T-helper 1 cell treated with Interleukin-12 subunit alpha and Interleukin-12 subunit beta and Interleukin-4 antibody, amounts not matched to agents 30 ng/mL and 1 ng/mL, for 36 hours (primary cell): ENCODE measurements at regions not wholly inside any gene's neighbourhood (a gene's known extent, or its start where the extent isn't known, plus 50 kb on each side); places are given as distances from the start of the nearest gene placed in this dataset.
"Not testable (repeated sequence)": the region's sequence is repeated elsewhere in the genome, so short reads cannot be mapped to it uniquely, and the experiment has no call there.

Experiments used
- intact Hi-C: fragments of 100-400 bp; cut with micrococcal nuclease; formaldehyde crosslinking; loops from one replicate; pipeline ENCODE4 v1.15.1; 2024

DNA sequence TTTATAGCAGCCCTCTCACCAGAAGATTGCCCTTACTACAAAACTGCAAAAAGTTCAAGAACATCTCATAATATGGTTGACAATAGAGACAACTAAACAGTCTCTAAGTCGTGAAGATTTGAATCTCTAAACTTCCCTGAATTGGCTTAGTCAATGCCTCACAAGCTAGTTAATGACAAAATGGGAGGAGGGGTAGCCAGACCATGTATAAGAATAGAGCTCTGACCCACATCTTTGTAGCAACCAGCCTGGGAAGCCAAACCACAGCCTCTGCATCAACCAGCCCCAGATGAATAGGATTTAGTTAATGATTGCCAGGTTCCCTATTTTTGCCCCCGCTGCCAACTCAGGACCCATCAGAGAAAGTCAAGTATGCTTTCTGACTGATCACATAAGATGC, 1265.9 kb upstream of the PCDH10 start:
- intact Hi-C loops = not testable (repeated sequence)

DNA sequence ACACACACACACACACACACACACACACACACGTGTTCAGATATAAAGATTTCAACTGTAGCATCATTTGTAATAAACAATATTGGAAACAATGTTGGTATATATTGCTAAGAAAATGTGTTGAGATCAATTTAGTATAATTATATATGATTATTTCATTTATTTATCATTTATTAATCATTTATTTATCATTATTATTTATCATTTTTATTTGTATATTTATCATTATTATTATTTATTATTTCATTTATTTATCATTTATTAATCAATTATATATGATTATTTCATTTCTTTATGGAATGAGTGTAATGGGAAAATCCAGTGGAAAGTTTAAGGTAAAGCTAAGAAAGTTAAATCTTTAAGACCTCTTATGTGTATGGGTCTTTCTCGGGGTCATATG, 1223.4 kb upstream of the PCDH10 start:
- intact Hi-C loops = not testable (repeated sequence)

DNA sequence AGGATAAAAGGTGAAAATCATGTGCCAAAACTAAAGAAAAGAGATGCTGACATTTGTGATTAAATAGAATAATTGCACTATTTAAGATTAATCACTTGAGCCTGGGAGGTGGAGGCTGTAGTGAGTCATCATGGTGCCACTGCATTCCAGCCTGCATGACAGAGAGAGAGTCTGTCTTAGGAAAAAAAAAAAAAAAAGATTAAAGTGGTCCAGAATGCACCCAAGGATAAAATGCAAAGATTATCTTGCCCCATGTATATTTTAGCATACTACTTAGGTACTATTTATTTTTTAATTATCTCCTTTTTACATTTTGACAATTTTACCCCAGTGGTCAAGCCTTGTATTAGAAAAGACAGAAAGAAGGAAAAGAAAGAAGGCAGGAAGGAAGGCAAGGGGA, 1181.4 kb upstream of the PCDH10 start:
- intact Hi-C loops = not testable (repeated sequence)

DNA sequence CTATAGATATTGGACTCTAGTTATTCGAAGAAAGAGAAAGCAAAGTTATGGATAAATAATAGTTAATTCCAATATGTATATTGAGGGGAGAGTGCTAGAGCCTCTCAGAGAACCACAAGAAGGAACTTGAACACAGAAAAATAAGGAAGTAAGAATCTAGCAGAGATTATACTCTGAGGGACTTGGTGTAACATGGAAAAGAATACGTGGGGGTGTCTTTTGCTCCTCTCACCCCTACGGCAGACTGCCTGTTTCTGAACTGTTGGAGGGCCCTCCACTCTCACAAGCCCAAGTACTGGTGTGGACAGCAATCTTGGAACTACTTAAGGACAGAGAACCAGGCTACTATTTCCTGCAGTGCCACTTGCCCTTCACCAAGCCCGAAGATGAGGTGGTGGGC, 1174.4 kb upstream of the PCDH10 start:
- intact Hi-C loops = no loop called here

DNA sequence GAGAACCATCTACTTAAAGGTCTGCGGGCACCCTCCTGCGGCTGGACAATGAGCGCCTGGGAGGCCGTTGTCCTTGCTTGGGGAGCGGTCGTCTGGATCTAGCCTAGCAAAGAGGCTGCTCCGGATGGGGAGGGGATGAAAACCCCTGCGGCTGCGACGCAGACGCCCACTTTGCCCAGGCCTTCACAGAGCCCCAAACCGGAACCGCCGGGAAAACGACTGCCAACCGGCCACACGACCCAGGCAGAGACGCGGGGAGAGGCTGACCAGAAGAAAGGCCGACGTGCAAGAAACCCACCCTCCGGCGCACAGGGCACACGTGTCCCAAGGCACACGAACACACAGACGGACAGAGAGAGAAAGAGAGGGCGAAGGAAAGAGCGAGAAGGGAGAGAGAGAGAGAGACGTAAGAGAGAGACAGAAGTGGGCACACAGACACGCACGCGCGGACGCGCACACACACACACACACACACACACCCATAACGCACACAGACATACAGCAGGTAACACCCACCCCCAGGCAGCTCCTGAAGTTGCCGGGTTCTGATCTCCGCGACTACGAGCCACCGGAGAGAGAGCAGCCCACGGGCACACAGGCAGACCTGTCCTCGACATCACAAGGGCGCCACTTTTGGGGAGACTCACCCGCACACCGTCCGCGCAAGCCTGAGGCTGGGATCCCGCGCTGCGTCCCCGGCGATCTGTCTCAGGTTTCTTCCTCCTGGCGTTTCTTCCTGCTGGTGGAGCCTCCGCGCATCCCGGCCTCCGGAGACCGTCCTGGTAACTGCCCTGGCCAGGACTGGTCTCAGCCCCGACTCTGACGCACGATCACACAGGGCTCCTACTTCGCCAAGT, 1173.6 kb upstream of the PCDH10 start:
- intact Hi-C loops = not testable (repeated sequence)

DNA sequence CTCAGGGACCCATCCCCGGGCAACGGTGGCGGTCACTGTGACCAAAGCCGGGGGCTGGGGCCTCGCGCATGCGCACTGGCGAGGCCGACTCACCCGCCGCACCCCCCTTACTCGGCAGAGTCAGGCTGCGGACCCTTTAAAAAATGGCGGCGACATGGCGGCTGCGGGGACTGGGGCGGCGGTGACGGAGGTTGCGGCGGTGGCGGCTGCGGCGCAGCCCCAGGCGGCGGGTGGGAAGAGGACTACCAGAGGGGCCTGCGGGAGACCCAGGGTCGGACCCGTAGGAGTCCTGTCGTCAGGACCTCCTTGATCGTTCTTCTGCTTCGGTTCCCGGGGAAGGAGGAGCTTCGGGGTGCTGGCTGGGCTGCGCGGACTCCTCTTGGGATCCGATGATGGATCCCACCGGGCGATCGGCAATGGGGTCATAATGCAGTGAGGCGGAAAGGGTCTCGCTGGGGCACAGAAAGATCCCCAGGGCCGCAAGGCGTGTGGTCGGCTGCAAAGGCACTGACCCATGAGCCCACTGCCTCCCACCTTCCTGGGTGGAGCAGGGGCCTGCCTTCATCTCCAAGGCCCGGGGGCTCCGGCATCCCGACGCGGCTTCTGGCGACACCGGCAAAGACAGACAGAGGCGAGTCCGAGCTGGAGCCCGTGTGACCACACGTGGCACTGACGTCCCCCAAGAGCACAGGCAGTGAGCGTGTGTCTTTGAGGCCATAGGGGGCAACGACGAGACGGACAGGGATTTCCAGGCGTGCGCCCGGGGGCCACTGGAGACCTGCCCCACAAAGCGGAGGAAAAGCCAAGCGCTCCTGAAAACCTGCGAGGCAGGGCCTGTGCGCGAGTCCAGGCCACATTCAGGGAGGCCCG, 1172.7 kb upstream of the PCDH10 start:
- intact Hi-C loops = not testable (repeated sequence)

DNA sequence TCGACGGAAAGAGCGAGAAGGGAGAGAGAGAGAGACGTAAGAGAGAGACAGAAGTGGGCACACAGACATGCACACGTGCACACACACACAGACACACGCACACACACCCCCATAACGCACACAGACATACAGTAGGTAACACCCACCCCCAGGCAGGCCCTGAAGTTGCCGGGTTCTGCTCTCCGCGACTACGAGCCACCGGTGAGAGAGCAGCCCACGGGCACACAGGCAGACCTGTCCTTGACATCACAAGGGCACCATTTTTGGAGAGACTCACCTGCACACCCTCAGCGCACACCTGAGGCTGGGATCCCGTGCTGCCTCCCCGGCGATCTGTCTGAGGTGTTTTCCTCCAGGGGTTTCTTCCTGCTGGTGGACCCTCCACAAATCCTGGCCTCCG, 1171.0 kb upstream of the PCDH10 start:
- intact Hi-C loops = no loop called here

DNA sequence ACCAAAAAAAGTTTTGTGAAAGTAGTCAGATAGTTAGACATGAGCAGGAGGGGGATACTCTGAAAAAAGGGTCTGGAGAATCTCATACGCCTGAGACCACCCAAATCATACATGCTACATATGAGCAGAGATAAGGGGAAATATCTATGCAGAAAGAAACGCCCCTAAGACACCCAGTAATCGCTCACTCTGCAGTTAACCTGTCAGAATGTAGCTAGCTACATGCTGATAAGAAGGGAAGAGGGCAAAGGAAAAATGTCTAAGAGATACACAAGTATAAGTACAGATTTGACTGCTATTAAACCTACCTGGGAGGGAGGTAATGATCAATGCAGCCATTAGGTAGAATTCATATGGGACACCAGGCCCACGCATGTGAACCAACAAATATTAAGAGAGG, 1159.5 kb upstream of the PCDH10 start:
- intact Hi-C loops = no loop called here

DNA sequence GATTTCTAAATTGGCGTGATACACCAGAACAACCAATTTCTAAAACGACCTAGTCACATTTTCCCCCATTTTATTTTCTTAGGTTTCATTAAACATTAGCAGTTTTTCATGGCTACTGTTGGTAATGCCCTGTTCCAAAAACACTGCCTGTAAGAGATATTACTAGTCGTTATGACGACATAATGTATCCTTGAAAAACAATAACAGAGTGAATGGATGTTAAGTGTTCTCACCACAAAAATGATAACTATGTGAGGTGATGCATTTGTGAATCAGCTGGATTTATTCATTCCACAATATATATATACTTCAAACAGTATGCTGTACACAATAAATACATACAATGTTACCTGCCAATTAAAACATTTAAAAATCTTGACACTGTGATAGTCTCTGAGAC, 1147.6 kb upstream of the PCDH10 start:
- intact Hi-C loops = no loop called here

DNA sequence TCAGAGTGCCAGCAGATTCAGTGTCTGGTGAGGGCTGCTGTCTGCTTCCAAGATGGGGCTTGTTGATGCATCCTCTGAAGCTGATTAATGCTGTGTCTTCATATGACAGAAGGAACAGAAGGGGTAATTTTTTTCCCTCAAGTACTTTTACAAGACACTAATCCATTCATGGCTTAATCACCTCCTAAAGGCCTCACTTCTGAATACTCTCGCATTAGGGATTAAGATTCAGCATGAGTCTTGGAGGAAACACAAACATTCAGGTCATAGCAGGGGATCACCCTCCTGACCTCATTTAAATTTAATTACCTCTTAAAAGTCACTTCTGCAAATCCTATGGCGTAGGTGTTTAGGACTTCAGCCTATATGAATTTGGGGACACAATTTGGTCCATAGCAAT, 1145.5 kb upstream of the PCDH10 start:
- intact Hi-C loops = no loop called here

DNA sequence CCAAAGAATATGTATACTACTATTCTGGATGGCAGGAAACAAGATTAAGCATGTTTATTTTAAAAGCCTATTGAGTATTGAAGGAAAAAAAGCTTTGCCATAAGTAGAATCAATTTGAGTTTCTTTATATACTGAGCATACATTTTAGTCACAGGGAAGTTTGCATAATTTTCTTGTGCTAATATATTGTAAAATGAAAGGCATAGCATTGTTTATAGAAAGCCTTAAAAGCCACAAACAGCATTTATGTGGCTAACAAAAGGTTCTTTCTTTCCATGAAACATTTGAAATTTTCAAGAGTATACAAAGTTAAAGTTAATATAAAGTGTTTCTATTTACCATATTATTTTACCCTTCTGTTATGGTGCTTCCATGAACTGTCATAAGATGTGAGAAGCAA, 1133.8 kb upstream of the PCDH10 start:
- intact Hi-C loops = no loop called here

DNA sequence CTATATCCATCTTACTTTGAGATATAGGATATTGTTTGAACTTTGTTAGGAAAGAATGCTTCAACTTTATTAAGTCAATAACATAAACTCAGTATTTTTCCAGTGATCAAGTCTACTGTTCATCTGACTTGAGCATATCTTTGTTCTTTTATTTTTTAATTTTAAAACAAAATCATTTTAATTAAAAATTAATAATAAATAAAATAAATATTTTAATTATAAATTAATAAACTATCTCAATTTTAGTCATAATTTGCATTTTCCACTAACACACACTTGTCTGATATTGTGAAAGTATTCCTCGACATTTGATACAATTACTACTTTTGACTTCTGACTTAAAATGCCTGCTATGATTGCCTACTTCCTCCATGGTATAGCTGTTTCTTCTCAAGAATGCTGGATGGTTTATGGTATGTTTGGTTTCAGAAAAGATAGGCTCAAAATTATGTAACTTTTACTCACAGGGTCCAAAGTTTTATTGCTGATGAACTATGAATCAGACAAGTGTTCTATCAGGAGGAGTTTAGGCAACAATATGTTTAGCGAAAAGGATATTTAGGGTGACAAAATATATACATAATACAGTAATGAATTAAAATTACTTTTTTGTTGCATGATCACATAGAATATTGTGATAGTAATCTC, 1132.3 kb upstream of the PCDH10 start:
- intact Hi-C loops = no loop called here

DNA sequence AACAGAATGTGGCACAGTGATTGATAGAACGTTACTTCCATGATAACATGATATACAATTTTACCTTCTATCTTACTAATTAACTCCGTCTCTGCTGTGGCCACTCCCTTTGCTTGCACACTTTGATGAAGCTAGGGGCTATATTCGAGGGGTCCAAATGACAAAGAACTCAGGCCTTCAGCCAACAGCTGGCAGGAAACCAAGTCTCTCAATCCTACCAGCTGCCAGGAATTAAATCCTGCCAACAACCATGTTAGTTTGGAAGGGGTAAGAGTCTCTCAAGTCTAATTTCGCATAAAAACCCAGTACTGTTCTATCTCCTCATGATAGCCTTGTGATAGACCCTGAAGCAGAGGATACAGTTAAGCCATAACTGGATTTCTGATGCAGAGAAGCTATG, 1122.9 kb upstream of the PCDH10 start:
- intact Hi-C loops = no loop called here

DNA sequence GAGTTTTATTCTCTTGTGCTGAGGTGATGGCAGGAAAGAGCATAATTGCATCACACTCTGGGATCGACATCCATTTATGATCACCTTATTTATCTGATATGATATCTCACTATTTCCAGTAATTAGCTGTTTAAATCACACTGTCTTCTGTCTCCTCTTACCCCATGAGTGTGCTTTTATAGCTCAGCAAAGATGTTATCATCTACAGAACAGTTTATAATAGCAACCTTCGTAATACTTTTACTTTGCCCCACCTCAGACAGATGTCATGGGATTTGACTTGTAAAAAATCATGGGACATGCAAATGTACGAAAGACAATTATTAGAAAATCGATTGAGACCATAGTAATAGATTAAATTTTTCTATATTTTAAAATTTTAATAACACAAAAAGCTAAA, 1122.3 kb upstream of the PCDH10 start:
- intact Hi-C loops = no loop called here

DNA sequence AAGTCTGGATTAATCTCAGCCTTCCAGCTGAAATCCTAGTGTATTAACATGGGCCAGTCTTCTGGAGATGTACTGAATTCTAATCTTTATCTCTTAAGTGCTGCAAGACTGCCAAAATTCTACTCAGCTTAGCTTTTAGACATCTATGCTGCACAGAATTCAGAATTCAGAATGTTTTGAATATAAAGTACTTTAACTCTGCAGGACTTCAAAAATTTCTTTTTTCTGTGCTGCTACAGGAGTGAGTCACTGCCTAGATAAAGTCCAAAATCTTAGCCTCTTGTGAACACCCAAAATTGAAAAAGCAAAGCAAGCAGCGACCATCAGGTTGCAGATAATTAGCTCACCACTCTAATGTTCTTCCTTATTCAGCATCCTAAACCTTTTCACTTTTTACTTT, 1092.6 kb upstream of the PCDH10 start:
- intact Hi-C loops = no loop called here

DNA sequence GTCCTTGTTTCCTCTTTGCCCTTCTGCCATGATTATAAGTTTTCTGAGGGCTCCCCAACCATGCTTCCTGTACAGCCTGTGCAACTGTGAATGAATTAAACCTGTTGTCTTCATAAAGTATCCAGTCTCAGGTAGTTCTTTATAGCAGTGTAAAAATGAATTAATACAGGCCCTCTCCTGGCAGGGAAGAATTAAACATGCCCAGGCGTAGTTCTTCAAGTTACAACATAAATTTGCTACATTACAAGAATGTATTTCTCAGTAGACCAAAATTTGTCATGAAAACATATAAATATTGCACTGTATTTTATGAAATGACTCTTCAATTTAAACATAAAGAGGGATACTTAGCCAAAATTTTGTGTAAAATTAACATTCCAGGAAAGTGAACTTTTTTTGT, 1089.9 kb upstream of the PCDH10 start:
- intact Hi-C loops = no loop called here

DNA sequence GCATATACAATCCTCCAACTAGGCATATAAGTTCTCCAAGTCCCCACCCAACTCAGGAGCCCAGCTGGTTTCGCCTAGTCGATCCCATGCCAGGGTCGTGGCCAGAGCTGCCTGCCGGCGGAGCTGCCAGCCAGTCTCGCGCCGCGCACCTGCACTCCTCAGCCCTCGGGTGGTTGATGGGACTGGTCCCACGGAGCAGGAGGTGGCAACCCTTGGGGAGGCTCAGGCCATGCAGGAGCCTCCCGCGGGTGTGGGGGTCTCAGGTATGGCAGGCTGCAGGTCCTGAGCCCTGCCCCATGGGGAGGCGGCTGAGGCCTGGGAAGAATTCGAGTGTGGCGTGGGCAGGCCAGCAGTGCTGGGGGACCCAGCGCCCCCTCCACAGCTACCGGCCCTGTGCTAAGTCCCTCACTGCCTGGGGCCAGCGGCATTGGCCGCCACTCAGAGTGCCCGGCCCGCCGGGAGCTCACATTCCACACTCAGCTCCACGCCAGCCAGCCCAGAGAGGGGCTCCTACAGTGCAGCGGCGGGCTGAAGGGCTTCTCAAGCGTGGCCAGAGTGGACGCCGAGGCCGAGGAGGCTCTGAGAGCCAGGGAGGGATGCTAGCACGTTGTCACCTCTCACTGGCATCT, 1086.4 kb upstream of the PCDH10 start:
- intact Hi-C loops = no loop called here

DNA sequence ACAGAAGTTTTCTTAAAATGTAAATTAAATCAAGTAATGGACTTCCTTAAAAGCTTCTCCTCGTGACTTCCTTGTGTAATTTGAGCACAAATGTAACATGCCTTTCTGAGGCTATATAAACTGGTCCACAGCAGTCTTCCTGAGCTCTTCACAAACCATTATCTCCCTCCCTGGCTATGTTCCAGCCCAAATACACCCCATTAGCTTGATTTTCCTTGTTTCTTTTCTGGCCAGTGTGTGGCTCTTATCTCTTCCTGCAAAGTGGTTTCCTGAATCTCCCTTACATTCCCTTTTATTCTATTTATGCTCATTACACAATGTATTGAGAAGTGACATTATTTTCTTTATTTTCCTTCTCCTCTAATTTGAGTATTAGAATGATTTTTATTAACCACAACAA, 1085.3 kb upstream of the PCDH10 start:
- intact Hi-C loops = no loop called here

DNA sequence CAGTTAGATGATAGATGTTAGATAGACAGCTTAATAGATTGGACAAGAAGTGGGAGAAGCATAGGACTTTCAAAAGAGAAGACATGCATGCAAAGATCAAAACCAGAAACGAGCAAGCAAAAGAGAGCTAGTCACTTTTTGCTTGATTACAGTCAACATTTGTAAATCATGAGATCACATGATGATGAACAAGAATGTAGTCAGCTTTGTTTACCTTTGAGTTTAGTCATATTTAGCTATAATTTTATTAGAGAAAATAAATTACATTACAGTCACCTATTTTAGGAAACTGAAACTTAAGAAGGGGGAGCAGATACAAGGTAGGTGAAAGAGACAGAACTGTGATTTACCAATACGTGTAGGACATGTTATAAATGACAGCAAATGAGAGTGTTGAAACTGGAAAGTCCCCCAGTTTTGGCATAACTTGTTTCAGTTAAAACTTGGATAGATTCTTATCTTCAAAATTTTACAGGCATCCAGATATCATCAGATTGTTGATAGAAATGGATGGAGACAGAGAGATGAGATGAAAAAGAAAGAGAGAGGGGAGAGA, 1083.1 kb upstream of the PCDH10 start:
- intact Hi-C loops = no loop called here

DNA sequence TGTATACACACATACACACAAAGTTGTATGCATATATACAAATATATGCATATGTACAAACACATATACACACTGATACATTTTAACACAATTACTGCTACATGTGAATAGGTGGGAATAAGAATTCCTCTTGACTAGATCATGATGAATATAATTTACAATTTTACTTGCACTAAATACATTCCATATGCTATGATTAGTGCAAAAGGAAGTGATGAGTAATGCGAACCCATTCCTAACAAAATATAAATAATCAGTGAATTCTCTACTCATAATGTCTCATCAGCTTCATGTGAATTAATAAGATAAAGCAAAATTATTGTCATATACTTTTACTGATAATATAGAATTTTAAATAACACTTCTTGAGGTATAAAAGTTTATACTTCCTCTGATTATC, 1077.3 kb upstream of the PCDH10 start:
- intact Hi-C loops = no loop called here

DNA sequence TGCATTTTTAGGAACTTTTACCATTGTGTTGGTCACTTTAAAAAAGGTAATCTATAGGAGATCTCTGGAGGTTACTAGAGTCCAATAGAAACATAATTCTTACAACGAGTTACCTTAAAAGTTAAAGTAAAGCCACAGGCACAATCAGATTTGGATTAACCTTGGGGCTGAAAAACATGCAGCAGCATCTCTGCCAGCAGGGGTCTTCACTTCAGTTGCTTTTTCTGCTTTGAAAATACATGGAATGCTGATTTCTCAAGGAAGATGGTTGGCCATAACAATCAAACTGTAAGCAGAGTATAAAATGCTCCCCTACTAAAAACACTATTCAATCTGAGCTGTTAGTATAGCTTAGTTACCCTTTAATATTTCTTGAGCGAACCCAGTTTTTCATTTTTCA, 1072.3 kb upstream of the PCDH10 start:
- intact Hi-C loops = no loop called here
